KMS-11 (cell line): ENCODE measurements at regions not wholly inside any gene's neighbourhood (a gene's known extent, or its start where the extent isn't known, plus 50 kb on each side); places are given as distances from the start of the nearest gene placed in this dataset.

Source experiments
- H2AFZ ChIP-seq: fragments of 200-600 bp; sonication (generic); 2 replicates; pipeline ENCODE4 v1.6.1; 2016; ENCODE audit warnings: antibody characterized with exemption, mixed run types, low read depth
- H3K27ac ChIP-seq: fragments of 200-600 bp; sonication (generic); 2 replicates; pipeline ENCODE4 v1.6.1; 2016; ENCODE audit warnings: mild to moderate bottlenecking, mixed run types
- H3K27me3 ChIP-seq: fragments of 200-600 bp; sonication (generic); 2 replicates; pipeline ENCODE4 v1.6.1; 2017; ENCODE audit warnings: mild to moderate bottlenecking, low read depth, mixed run types, moderate library complexity; ENCODE audit not compliant: insufficient read depth
- H3K36me3 ChIP-seq: fragments of 200-600 bp; sonication (generic); 2 replicates; pipeline ENCODE4 v1.6.1; 2017; ENCODE audit warnings: mild to moderate bottlenecking, mixed run types; ENCODE audit not compliant: insufficient read depth
- H3K4me1 ChIP-seq: fragments of 200-600 bp; sonication (generic); 2 replicates; pipeline ENCODE4 v1.6.1; 2016; ENCODE audit warnings: mild to moderate bottlenecking, low read depth, mixed run types; ENCODE audit not compliant: poor library complexity, severe bottlenecking
- H3K4me2 ChIP-seq: fragments of 200-600 bp; sonication (generic); 2 replicates; pipeline ENCODE4 v1.7.0; 2016; ENCODE audit warnings: mild to moderate bottlenecking, mixed run types
- H3K4me3 ChIP-seq: fragments of 200-600 bp; sonication (generic); IDR thresholded peaks from 2 replicates; pipeline ENCODE4 v1.6.1; 2017; ENCODE audit warnings: low read depth, low read length, mixed read lengths; ENCODE audit not compliant: insufficient read depth
- H3K79me2 ChIP-seq: fragments of 200-600 bp; sonication (generic); 2 replicates; pipeline ENCODE4 v1.6.1; 2016; ENCODE audit warnings: low read depth, mixed run types; ENCODE audit not compliant: insufficient read depth
- H3K9ac ChIP-seq: fragments of 200-600 bp; sonication (generic); 2 replicates; pipeline ENCODE4 v1.6.1; 2016; ENCODE audit warnings: mild to moderate bottlenecking, mixed run types
- H4K20me1 ChIP-seq: fragments of 200-600 bp; sonication (generic); 2 replicates; pipeline ENCODE4 v1.6.1; 2016; ENCODE audit warnings: mild to moderate bottlenecking, mixed run types; ENCODE audit not compliant: insufficient read depth
- TF ChIP-seq, protein P1 (sequence below): fragments of 200-600 bp; sonication (generic); conservative IDR thresholded peaks from 2 replicates; pipeline ENCODE4 v1.6.1; 2017; ENCODE audit warnings: low read depth, mild to moderate bottlenecking, antibody characterized with exemption, low read length, moderate library complexity, mixed read lengths

DNA sequence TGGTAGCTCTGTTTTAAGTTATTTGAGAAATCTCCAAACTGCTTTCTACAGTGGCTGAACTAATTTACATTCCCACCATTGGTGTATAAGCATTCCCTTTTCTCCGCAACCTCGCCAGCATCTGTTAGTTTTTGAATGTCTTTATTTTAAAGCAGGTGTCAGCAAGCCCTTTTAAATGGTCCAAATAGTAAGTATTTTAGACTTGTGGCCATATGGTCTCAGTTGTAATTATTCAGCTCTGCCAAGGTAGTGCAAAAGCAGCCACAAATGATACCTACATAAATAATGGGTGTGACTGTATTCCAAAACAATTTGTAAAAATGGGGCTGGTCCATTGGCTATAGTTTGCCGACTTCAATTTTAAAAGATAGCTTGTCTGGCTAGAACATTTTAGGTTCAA, 58.7 kb upstream of the TMTC4 start:
- Histone ChIP-seq H3K4me1 (no peaks in the 10 kb centered on the region), H3K27me3 (no peaks in the 10 kb centered on the region), H3K4me3 (no peak overlapping the region), H3K79me2 (no peaks in the 10 kb centered on the region), H4K20me1 (no peaks in the 10 kb centered on the region), H3K4me2 (no peak overlapping the region), H3K9ac (no peak overlapping the region), H3K27ac (no peak overlapping the region), H2AFZ (no peak overlapping the region), H3K36me3 (no peaks in the 10 kb centered on the region)
- TF ChIP-seq, protein P1, sequence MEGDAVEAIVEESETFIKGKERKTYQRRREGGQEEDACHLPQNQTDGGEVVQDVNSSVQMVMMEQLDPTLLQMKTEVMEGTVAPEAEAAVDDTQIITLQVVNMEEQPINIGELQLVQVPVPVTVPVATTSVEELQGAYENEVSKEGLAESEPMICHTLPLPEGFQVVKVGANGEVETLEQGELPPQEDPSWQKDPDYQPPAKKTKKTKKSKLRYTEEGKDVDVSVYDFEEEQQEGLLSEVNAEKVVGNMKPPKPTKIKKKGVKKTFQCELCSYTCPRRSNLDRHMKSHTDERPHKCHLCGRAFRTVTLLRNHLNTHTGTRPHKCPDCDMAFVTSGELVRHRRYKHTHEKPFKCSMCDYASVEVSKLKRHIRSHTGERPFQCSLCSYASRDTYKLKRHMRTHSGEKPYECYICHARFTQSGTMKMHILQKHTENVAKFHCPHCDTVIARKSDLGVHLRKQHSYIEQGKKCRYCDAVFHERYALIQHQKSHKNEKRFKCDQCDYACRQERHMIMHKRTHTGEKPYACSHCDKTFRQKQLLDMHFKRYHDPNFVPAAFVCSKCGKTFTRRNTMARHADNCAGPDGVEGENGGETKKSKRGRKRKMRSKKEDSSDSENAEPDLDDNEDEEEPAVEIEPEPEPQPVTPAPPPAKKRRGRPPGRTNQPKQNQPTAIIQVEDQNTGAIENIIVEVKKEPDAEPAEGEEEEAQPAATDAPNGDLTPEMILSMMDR = no peak

DNA sequence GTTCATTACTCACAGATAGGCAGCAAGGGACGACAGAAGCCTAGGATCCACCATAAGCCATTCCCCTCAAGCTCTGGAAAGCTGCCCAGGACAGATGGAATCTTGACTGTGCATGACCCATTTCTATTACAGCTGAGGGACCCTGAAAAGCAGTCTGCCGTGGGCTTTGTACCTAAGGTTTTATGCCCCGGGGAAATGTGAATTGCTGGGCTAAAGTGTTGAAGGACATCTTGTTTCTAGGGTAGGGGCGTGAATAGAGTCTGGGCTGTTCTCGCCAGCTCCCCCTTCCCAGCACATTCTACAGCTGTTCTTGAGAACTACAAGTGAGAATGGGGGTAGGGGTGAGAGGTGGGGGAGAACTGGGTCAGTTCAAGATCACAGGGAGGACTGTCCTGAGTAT, 53.6 kb upstream of the TMTC4 start:
- Histone ChIP-seq H3K4me3 (no peak overlapping the region), H3K27ac (no peak overlapping the region), H4K20me1 (no peaks in the 10 kb centered on the region), H3K79me2 (no peaks in the 10 kb centered on the region), H3K9ac (no peak overlapping the region), H3K36me3 (no peaks in the 10 kb centered on the region), H2AFZ (no peak overlapping the region), H3K4me1 (no peaks in the 10 kb centered on the region), H3K4me2 (no peak overlapping the region), H3K27me3 (no peaks in the 10 kb centered on the region)
- TF ChIP-seq, protein P1 = no peak

DNA sequence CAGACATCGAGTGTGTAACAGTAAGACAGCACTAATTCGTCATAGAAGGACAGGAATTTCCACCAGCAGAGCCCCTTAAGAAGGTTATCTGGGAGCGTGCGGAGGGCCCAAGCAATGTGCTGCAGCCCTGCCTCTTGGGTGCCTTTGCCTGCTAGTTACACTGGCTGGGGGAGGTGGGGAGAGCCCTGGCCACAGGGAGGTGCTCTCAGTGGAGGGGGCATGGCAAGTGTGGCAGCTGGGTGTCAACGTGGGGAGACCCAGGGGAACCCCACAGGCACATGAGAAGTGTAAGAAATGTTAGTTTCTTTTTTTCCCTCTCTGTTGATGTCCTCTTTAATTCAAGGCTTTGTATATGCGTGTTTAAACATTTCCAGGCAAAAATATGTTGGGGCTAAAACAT, 50.9 kb upstream of the TMTC4 start:
- no peak overlapping the region for H3K9ac ChIP-seq
- no peak overlapping the region for H3K27ac ChIP-seq
- no peaks in the 10 kb centered on the region for H4K20me1 ChIP-seq
- H2AFZ ChIP-seq = no peak overlapping the region
- TF ChIP-seq, protein P1 = no peak
- no peak overlapping the region for H3K4me2 ChIP-seq
- H3K4me1 ChIP-seq = no peaks in the 10 kb centered on the region
- no peaks in the 10 kb centered on the region for H3K36me3 ChIP-seq
- no peaks in the 10 kb centered on the region for H3K79me2 ChIP-seq
- no peaks in the 10 kb centered on the region for H3K27me3 ChIP-seq
- H3K4me3 ChIP-seq = no peak overlapping the region

DNA sequence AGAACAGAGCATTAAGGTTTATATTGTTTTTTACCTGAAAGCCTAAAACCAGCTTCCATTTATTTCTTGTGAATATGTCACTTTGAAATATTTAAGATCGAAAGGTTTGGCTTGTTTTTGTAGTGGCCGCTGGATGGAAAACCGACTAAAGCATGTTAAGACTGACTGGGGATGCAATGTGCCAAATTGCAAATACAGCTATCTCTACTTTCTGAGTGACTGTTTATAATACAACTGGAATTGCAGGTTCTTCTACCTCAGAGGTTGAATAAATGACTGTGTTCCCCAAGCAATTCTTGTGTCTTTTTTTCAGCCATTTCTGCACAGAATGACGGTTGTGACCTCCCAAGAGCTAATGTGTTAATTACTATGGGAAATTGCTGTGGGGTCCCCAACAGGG, 50.0 kb upstream of the TMTC4 start:
- Histone ChIP-seq H4K20me1 (no peaks in the 10 kb centered on the region), H3K27me3 (no peaks in the 10 kb centered on the region), H2AFZ (no peak overlapping the region), H3K4me2 (no peak overlapping the region), H3K9ac (no peak overlapping the region), H3K4me1 (no peaks in the 10 kb centered on the region), H3K79me2 (no peaks in the 10 kb centered on the region), H3K36me3 (no peaks in the 10 kb centered on the region), H3K27ac (no peak overlapping the region), H3K4me3 (no peak overlapping the region)
- TF ChIP-seq, protein P1 = no peak
